Nephron progenitor cell (in vitro differentiated cells): ENCODE measurements at regions not wholly inside any gene's neighbourhood (a gene's known extent, or its start where the extent isn't known, plus 50 kb on each side); places are given as distances from the start of the nearest gene placed in this dataset.

ENCODE experiments used
- DNase-seq: peaks from one replicate; pipeline ENCODE4 v3.0.0; 2021
- H3K27ac Mint-ChIP-seq: 2 replicates; pipeline ENCODE4 v1.8.0; 2021; ENCODE audit warnings: mild to moderate bottlenecking, moderate library complexity, mixed read lengths
- H3K27me3 Mint-ChIP-seq: 2 replicates; pipeline ENCODE4 v1.8.0; 2021; ENCODE audit warnings: mild to moderate bottlenecking, low read depth, mixed read lengths; ENCODE audit not compliant: poor library complexity
- H3K36me3 Mint-ChIP-seq: 2 replicates; pipeline ENCODE4 v1.8.0; 2021; ENCODE audit warnings: low read depth, mixed read lengths
- H3K4me1 Mint-ChIP-seq: 2 replicates; pipeline ENCODE4 v1.8.0; 2021; ENCODE audit warnings: mixed read lengths
- H3K4me3 Mint-ChIP-seq: 2 replicates; pipeline ENCODE4 v1.8.0; 2021; ENCODE audit warnings: mild to moderate bottlenecking, moderate library complexity, mixed read lengths
- H3K9me3 Mint-ChIP-seq: 2 replicates; pipeline ENCODE4 v1.8.0; 2021; ENCODE audit warnings: mild to moderate bottlenecking, moderate library complexity, mixed read lengths
- CTCF ChIP-seq: fragments of 200-600 bp; sonication (generic); IDR thresholded peaks from 2 replicates; pipeline ENCODE4 v1.5.0; 2021; ENCODE audit warnings: antibody characterized with exemption

GRCh38 chr7:131103997-131104396 lies 223.7 kb upstream of the MKLN1 start:
- Mint-ChIP-seq H3K27ac (no peak overlapping the region), H3K4me1 (peaks cover 32% of the 10 kb centered on the region), H3K36me3 (no peaks in the 10 kb centered on the region), H3K4me3 (no peak overlapping the region), H3K27me3 (peaks cover 65% of the 10 kb centered on the region), H3K9me3 (no peaks in the 10 kb centered on the region)
- TF ChIP-seq CTCF, result no peak
- DNase-seq, result no peak

DNA sequence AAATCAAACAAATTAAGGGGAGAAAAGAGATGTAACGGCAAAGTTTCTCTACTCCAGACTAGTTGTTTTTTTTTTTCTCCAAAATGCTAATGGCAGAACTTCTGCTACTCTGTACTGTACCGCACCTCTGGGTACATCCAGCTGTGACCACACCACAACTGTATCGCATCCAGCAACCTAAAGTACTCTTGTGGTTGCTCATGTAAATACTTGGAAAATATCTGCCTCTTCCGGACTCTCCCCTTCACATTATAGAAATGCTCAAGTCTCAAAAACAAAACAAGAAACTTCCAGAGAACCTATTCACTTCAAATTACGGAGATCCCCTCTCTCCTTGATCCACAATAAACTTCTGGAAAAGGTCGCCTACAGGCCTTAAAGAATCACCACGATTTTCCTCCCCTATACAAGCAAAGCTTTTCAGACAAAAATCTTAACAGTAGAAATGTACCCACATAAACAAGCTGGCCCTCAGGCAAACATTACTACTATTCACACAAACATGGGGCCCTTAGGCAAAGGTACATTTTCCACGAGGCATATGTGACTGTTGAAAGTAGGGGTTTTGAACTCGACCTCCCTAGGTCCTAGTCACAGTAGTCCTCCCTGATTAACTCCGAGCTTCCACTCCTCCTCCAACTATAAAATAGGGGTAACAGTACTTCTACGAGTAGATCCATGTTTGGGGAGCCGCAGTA lies 222.9 kb upstream of the MKLN1 start:
- Mint-ChIP-seq H3K36me3 (no peaks in the 10 kb centered on the region), H3K4me1 (peaks cover 39% of the 10 kb centered on the region), H3K9me3 (no peaks in the 10 kb centered on the region), H3K27me3 (peaks cover 70% of the 10 kb centered on the region), H3K4me3 (peak overlapping the region; percentile 81), H3K27ac (no peak overlapping the region)
- DNase-seq, result no peak
- no peak for TF ChIP-seq CTCF

GRCh38 chr7:131105294-131105798 lies 222.3 kb upstream of the MKLN1 start:
- Mint-ChIP-seq H3K9me3 (no peaks in the 10 kb centered on the region), H3K4me1 (peaks cover 42% of the 10 kb centered on the region), H3K27ac (no peak overlapping the region), H3K27me3 (peaks cover 76% of the 10 kb centered on the region), H3K36me3 (no peaks in the 10 kb centered on the region), H3K4me3 (peak overlapping the region; percentile 81)
- no peak for DNase-seq
- TF ChIP-seq CTCF, result no peak

DNA sequence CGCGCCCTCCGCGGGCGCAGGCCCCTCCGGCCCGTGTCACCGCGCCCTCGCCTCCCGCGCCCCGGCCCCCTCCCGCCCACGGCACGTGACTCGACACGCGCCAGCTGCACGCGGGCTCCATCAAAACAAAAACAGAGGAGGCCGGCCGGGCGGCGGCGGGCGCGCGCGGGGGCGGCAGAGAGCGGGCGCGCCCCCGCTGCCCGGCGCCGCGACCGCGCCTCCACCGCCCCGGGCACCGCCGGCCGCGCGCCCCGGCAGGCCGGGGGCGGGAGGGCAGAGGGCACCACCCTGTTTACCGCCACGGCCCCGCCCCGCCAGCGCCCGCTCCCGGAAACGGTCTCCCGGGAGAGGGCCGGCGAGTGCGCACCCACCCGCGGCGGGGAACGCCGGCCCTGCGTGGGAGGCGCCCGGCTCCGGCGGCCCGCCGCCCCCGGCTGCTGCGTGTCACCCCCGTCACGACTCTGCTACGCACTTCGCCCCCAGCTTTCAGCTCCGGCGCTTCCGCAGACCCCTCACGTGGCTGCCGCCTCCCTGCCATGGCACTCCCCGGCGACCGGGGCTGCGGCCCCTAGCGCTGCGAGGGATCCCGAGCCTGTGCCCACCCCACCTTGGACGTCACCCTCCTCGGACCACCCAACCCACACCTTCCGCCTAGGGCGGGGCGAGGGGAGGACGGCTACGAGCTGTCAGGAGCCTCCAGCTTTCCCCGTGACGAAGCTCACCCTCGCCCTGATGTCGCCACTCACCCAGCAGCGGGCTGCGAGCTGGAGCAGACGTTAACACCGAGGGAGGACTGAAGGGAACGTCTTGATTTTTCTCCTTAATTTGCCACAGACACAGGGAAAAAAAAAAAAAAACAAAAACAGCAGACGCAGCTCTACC lies 221.6 kb upstream of the MKLN1 start:
- no peak overlapping the region for H3K27ac Mint-ChIP-seq

GRCh38 chr7:131106681-131107336 lies 220.9 kb upstream of the MKLN1 start:
- peak; percentile 30 for DNase-seq
- Mint-ChIP-seq H3K27ac (no peak overlapping the region), H3K36me3 (no peaks in the 10 kb centered on the region), H3K4me3 (peak overlapping the region; percentile 88), H3K27me3 (peaks cover 85% of the 10 kb centered on the region), H3K4me1 (peaks cover 53% of the 10 kb centered on the region), H3K9me3 (no peaks in the 10 kb centered on the region)
- no peak for TF ChIP-seq CTCF

More for the DNA sequence above, 221.6 kb upstream of the MKLN1 start:
- no peaks in the 10 kb centered on the region for H3K36me3 Mint-ChIP-seq
- peak overlapping the region; percentile 88 for H3K4me3 Mint-ChIP-seq
- peaks cover 82% of the 10 kb centered on the region for H3K27me3 Mint-ChIP-seq
- H3K9me3 Mint-ChIP-seq, result no peaks in the 10 kb centered on the region
- DNase-seq, result peak; percentile 71
- H3K4me1 Mint-ChIP-seq, result peaks cover 49% of the 10 kb centered on the region
- TF ChIP-seq CTCF, result no peak
